HEK293T (cell line): ENCODE measurements at regions not wholly inside any gene's neighbourhood (a gene's known extent, or its start where the extent isn't known, plus 50 kb on each side); places are given as distances from the start of the nearest gene placed in this dataset.

Experiments used
- CTCF ChIA-PET: fragments of 350-600 bp; formaldehyde crosslinking; extraction: SDS; loops from one replicate; lab custom pipeline; 2021; ENCODE audit warnings: antibody characterized with exemption, inconsistent platforms; lab: Yijun Ruan, JAX
- POLR2A ChIA-PET: fragments of 350-600 bp; formaldehyde crosslinking; extraction: SDS; loops from one replicate; lab custom pipeline; 2020; ENCODE audit warnings: antibody characterized with exemption, inconsistent platforms; lab: Yijun Ruan, JAX
- DNase-seq: peaks from one replicate; pipeline ENCODE4 v3.0.0; 2012; ENCODE audit warnings: mixed read lengths; ENCODE audit errors: extremely low spot score
- ARNT ChIP-seq: fragments of 450-650 bp; IDR thresholded peaks from 2 replicates; pipeline ENCODE4 v1.6.1; 2017; ENCODE audit warnings: mild to moderate bottlenecking
- BHLHE40 ChIP-seq: fragments of 450-650 bp; IDR thresholded peaks from 2 replicates; pipeline ENCODE4 v1.6.1; 2016; ENCODE audit warnings: mild to moderate bottlenecking, moderate library complexity, borderline replicate concordance
- CTBP1 ChIP-seq: fragments of 450-650 bp; IDR thresholded peaks from 2 replicates; pipeline ENCODE4 v1.6.1; 2016; ENCODE audit warnings: borderline replicate concordance
- ELF4 ChIP-seq: fragments of 450-650 bp; IDR thresholded peaks from 2 replicates; pipeline ENCODE4 v1.6.1; 2017; ENCODE audit warnings: antibody characterized with exemption
- FOXA1 ChIP-seq: fragments of 450-650 bp; IDR thresholded peaks from 2 replicates; pipeline ENCODE4 v1.6.1; 2016; ENCODE audit warnings: mild to moderate bottlenecking
- FOXK2 ChIP-seq: fragments of 450-650 bp; IDR thresholded peaks from 2 replicates; pipeline ENCODE4 v1.6.1; 2016; ENCODE audit warnings: mild to moderate bottlenecking
- FOXM1 ChIP-seq: fragments of 450-650 bp; IDR thresholded peaks from 2 replicates; pipeline ENCODE4 v1.6.1; 2017; ENCODE audit warnings: mild to moderate bottlenecking, borderline replicate concordance
- HDGF ChIP-seq: fragments of 450-650 bp; IDR thresholded peaks from 2 replicates; pipeline ENCODE4 v1.6.1; 2017; ENCODE audit warnings: antibody characterized with exemption, borderline replicate concordance
- L3MBTL2 ChIP-seq: fragments of 450-650 bp; conservative IDR thresholded peaks from 2 replicates; pipeline ENCODE4 v1.6.1; 2016; ENCODE audit warnings: mild to moderate bottlenecking
- LEF1 ChIP-seq: fragments of 450-650 bp; IDR thresholded peaks from 2 replicates; pipeline ENCODE4 v1.6.1; 2017; ENCODE audit warnings: mild to moderate bottlenecking, borderline replicate concordance
- NFRKB ChIP-seq: fragments of 450-650 bp; IDR thresholded peaks from 2 replicates; pipeline ENCODE4 v1.6.1; 2016; ENCODE audit warnings: mild to moderate bottlenecking, moderate library complexity
- PKNOX1 ChIP-seq: fragments of 450-650 bp; IDR thresholded peaks from 2 replicates; pipeline ENCODE4 v1.6.1; 2016
- SP1 ChIP-seq: fragments of 450-650 bp; IDR thresholded peaks from 2 replicates; pipeline ENCODE4 v1.6.1; 2017
- SUZ12 ChIP-seq: fragments of 450-650 bp; IDR thresholded peaks from 2 replicates; pipeline ENCODE4 v1.6.1; 2016; ENCODE audit warnings: mild to moderate bottlenecking
- TARDBP ChIP-seq: fragments of 450-650 bp; IDR thresholded peaks from 2 replicates; pipeline ENCODE4 v1.6.1; 2016
- ZNF384 ChIP-seq: fragments of 450-650 bp; IDR thresholded peaks from 2 replicates; pipeline ENCODE4 v1.6.1; 2016

- CTCF ChIA-PET, result interaction anchor here (0.6 kb wide), 1 partner anchor 201 kb away, joined by 3 read pairs; no protein-coding TSS in a partner anchor
- DNase-seq, result no peak
- POLR2A ChIA-PET, result interaction anchor here (0.5 kb wide), 1 partner anchor 37 kb away, joined by 3 read pairs; no protein-coding TSS in a partner anchor
- no peak for TF ChIP-seq ZNF384
- TF ChIP-seq FOXK2, result no peak
- no peak for TF ChIP-seq HDGF
Measured at GRCh38 chr11:32215157-32215556, 124.3 kb downstream of the RCN1 start.

- CTCF ChIA-PET, result no interaction called here
- POLR2A ChIA-PET, result no interaction called here
- TF ChIP-seq LEF1, result no peak
- no peak for TF ChIP-seq TARDBP
- TF ChIP-seq PKNOX1, result no peak
- TF ChIP-seq SP1, result no peak
- no peak for TF ChIP-seq FOXA1
- TF ChIP-seq ELF4, result no peak
- no peak for TF ChIP-seq HDGF
- DNase-seq, result no peak
Measured at GRCh38 chr11:32216749-32217148, 125.9 kb downstream of the RCN1 start.

GRCh38 chr11:32219320-32219719, 128.4 kb downstream of the RCN1 start:
- TF ChIP-seq BHLHE40 (no peak), SUZ12 (no peak), ARNT (no peak), SP1 (no peak), TARDBP (no peak), L3MBTL2 (no peak), PKNOX1 (no peak), FOXA1 (no peak), HDGF (no peak), CTBP1 (no peak), LEF1 (no peak), ZNF384 (no peak), ELF4 (no peak), FOXM1 (no peak), FOXK2 (no peak)
- no peak for DNase-seq
- POLR2A ChIA-PET, result no interaction called here
- CTCF ChIA-PET, result no interaction called here

- no peak for TF ChIP-seq TARDBP
- no peak for TF ChIP-seq L3MBTL2
- no peak for TF ChIP-seq HDGF
- no peak for TF ChIP-seq ELF4
- no peak for TF ChIP-seq NFRKB
- TF ChIP-seq CTBP1, result no peak
- no peak for TF ChIP-seq LEF1
- TF ChIP-seq PKNOX1, result no peak
- no peak for TF ChIP-seq FOXA1
- no peak for TF ChIP-seq BHLHE40
- TF ChIP-seq FOXM1, result no peak
- no peak for TF ChIP-seq SUZ12
- no peak for TF ChIP-seq ZNF384
- no peak for TF ChIP-seq SP1
- TF ChIP-seq ARNT, result no peak
- no peak for TF ChIP-seq FOXK2
- POLR2A ChIA-PET, result no interaction called here
- CTCF ChIA-PET, result no interaction called here
- no peak for DNase-seq
Measured at GRCh38 chr11:32221476-32222032, 130.7 kb downstream of the RCN1 start.

- DNase-seq, result no peak
- no peak for TF ChIP-seq SP1
- no peak for TF ChIP-seq LEF1
- no peak for TF ChIP-seq NFRKB
- no peak for TF ChIP-seq BHLHE40
- TF ChIP-seq ARNT, result no peak
- no peak for TF ChIP-seq TARDBP
- no peak for TF ChIP-seq ELF4
- TF ChIP-seq L3MBTL2, result no peak
- no peak for TF ChIP-seq ZNF384
- TF ChIP-seq FOXA1, result no peak
- no peak for TF ChIP-seq SUZ12
- no peak for TF ChIP-seq FOXK2
- no peak for TF ChIP-seq CTBP1
- no peak for TF ChIP-seq FOXM1
- no peak for TF ChIP-seq HDGF
- no peak for TF ChIP-seq PKNOX1
- POLR2A ChIA-PET, result no interaction called here
- CTCF ChIA-PET, result no interaction called here
Measured at GRCh38 chr11:32224580-32224979, 133.7 kb downstream of the RCN1 start.

- ChIA-PET POLR2A (no interaction called here), CTCF (no interaction called here)
- TF ChIP-seq SUZ12 (no peak), ELF4 (no peak), FOXK2 (no peak), TARDBP (no peak), BHLHE40 (no peak), SP1 (no peak)
- no peak for DNase-seq
Measured at GRCh38 chr11:32225571-32226285, 134.9 kb downstream of the RCN1 start.
